Upper lobe of left lung (tissue), 4 donors: ENCODE measurements at regions not wholly inside any gene's neighbourhood (a gene's known extent, or its start where the extent isn't known, plus 50 kb on each side); places are given as distances from the start of the nearest gene placed in this dataset.

Experiments
- EP300 ChIP-seq, 4 donors: sonication (generic); formaldehyde crosslinking; IDR thresholded peaks; one replicate each; pipeline ENCODE4 v1.5.1; 2017; ENCODE audit warnings: antibody characterized with exemption in 4 of 4, control low read depth in 2 of 4
- TF ChIP-seq, protein P1 (sequence below), 6 experiments: fragments of 450-650 bp in 4 of 6; fragments of 200-600 bp in 2 of 6; sonication (generic) in 2 of 6; IDR thresholded peaks; one replicate each; pipeline ENCODE4 v1.5.1; 2016 to 2019; ENCODE audit warnings: antibody characterized with exemption in 6 of 6

DNA sequence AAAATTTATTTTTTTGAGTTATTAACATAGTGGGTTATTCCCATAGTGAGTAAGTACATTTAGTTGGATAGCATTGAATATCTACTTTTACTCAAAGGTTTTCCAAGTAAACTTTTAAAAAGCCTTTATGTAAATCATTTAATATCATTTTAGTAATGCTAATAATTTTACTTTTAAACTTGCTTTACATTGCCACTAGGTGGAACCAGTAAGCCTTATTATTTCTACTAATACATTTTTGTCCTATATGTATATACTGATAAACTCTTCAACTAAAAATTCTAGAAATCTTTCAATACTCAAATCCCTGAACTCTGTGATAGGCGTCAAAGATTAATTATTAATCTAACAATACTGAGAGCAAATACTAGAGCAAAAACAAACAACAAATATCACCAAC is 1709.2 kb upstream of the PCDH20 start:
- TF ChIP-seq, protein P1, sequence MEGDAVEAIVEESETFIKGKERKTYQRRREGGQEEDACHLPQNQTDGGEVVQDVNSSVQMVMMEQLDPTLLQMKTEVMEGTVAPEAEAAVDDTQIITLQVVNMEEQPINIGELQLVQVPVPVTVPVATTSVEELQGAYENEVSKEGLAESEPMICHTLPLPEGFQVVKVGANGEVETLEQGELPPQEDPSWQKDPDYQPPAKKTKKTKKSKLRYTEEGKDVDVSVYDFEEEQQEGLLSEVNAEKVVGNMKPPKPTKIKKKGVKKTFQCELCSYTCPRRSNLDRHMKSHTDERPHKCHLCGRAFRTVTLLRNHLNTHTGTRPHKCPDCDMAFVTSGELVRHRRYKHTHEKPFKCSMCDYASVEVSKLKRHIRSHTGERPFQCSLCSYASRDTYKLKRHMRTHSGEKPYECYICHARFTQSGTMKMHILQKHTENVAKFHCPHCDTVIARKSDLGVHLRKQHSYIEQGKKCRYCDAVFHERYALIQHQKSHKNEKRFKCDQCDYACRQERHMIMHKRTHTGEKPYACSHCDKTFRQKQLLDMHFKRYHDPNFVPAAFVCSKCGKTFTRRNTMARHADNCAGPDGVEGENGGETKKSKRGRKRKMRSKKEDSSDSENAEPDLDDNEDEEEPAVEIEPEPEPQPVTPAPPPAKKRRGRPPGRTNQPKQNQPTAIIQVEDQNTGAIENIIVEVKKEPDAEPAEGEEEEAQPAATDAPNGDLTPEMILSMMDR (IDR thresholded peaks at IDR 0.05) = no peak
- TF ChIP-seq EP300 (IDR thresholded peaks at IDR 0.05) = no peak
